ENCODE measurements at regions not wholly inside any gene's neighbourhood (a gene's known extent, or its start where the extent isn't known, plus 50 kb on each side); places are given as distances from the start of the nearest gene placed in this dataset.

- TF ChIP-seq, protein P1, sequence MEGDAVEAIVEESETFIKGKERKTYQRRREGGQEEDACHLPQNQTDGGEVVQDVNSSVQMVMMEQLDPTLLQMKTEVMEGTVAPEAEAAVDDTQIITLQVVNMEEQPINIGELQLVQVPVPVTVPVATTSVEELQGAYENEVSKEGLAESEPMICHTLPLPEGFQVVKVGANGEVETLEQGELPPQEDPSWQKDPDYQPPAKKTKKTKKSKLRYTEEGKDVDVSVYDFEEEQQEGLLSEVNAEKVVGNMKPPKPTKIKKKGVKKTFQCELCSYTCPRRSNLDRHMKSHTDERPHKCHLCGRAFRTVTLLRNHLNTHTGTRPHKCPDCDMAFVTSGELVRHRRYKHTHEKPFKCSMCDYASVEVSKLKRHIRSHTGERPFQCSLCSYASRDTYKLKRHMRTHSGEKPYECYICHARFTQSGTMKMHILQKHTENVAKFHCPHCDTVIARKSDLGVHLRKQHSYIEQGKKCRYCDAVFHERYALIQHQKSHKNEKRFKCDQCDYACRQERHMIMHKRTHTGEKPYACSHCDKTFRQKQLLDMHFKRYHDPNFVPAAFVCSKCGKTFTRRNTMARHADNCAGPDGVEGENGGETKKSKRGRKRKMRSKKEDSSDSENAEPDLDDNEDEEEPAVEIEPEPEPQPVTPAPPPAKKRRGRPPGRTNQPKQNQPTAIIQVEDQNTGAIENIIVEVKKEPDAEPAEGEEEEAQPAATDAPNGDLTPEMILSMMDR (IDR thresholded peaks at IDR 0.05): no peak
- no peak for TF ChIP-seq POLR2A (IDR thresholded peaks at IDR 0.05)
- no peak for TF ChIP-seq POLR2AphosphoS5 (IDR thresholded peaks at IDR 0.05)
- no peak for TF ChIP-seq EP300 (IDR thresholded peaks at IDR 0.05)
These were observed 803.0 kb upstream of the FAT3 start for GRCh38 chr11:91421641-91422040.
